A673 (cell line): ENCODE measurements at regions not wholly inside any gene's neighbourhood (a gene's known extent, or its start where the extent isn't known, plus 50 kb on each side); places are given as distances from the start of the nearest gene placed in this dataset.

Experiments used
- BruUV-seq: library from RNA; stranded (reverse); fragments of 400-500 nt; replicated peaks from 2 replicates; lab custom pipeline; 2021; lab: Mats Ljungman, UMichigan
- CTCF ChIA-PET: fragments of 300-600 bp; sonication (Branson Sonifier 250); formaldehyde crosslinking; loops from one replicate; lab custom pipeline; 2022; ENCODE audit warnings: antibody characterized with exemption; lab: Charles Lee
- POLR2A ChIA-PET: fragments of 300-600 bp; sonication (Branson Sonifier 250); formaldehyde crosslinking; loops from one replicate; lab custom pipeline; 2022; ENCODE audit warnings: antibody characterized with exemption; ENCODE audit not compliant: low non-redundant PET; lab: Charles Lee
- DNase-seq: peaks from one replicate; pipeline ENCODE4 v3.0.0-alpha.2; 2015; ENCODE audit warnings: low spot score
- H3K27ac ChIP-seq: fragments of 200-600 bp; sonication (generic); 2 replicates; pipeline ENCODE4 v1.5.1; 2016; ENCODE audit warnings: mixed run types, low read depth, mild to moderate bottlenecking, mixed read lengths, antibody characterized with exemption, low read length; ENCODE audit not compliant: poor library complexity, severe bottlenecking
- H3K27me3 ChIP-seq: fragments of 200-600 bp; sonication (generic); replicated peaks from 2 replicates; pipeline ENCODE4 v1.6.1; 2017; ENCODE audit warnings: mixed run types, low read depth, mild to moderate bottlenecking, mixed read lengths, antibody characterized with exemption, low read length; ENCODE audit not compliant: insufficient read depth, poor library complexity
- H3K36me3 ChIP-seq: fragments of 200-600 bp; sonication (generic); 2 replicates; pipeline ENCODE4 v1.6.1; 2016; ENCODE audit warnings: mixed run types, mild to moderate bottlenecking, mixed read lengths, antibody characterized with exemption, low read length; ENCODE audit not compliant: insufficient read depth, poor library complexity, severe bottlenecking
- H3K4me1 ChIP-seq: fragments of 200-600 bp; sonication (generic); 2 replicates; pipeline ENCODE4 v1.6.1; 2017; ENCODE audit warnings: mixed run types, mild to moderate bottlenecking, mixed read lengths, antibody characterized with exemption, low read length; ENCODE audit not compliant: insufficient read depth, poor library complexity, severe bottlenecking
- H3K4me3 ChIP-seq: fragments of 200-600 bp; sonication (generic); 2 replicates; pipeline ENCODE4 v1.5.1; 2016; ENCODE audit warnings: low read depth, mixed run types, mild to moderate bottlenecking, mixed read lengths, low read length; ENCODE audit not compliant: poor library complexity, severe bottlenecking
- H3K9me3 ChIP-seq: fragments of 200-600 bp; sonication (generic); 2 replicates; pipeline ENCODE4 v1.6.1; 2016; ENCODE audit warnings: mixed run types, low read depth, mild to moderate bottlenecking, mixed read lengths, antibody characterized with exemption, low read length; ENCODE audit not compliant: poor library complexity, severe bottlenecking
- EZH2 ChIP-seq: fragments of 200-600 bp; sonication (generic); IDR thresholded peaks from 2 replicates; pipeline ENCODE4 v1.6.1; 2017; ENCODE audit warnings: borderline replicate concordance, low read depth, mild to moderate bottlenecking, mixed read lengths, antibody characterized with exemption, low read length; ENCODE audit not compliant: poor library complexity, severe bottlenecking
- intact Hi-C: fragments of 100-400 bp; cut with micrococcal nuclease; formaldehyde crosslinking; loops from one replicate; pipeline ENCODE4 v1.10.0; 2022; ENCODE audit not compliant: unreplicated experiment
- TF ChIP-seq, protein P1 (sequence below): fragments of 300-800, 200-600 bp; sonication (generic); conservative IDR thresholded peaks from 2 replicates; pipeline ENCODE4 v1.5.1; 2017; ENCODE audit warnings: low read depth, mild to moderate bottlenecking, antibody characterized with exemption, low read length, moderate library complexity, mixed read lengths

DNA sequence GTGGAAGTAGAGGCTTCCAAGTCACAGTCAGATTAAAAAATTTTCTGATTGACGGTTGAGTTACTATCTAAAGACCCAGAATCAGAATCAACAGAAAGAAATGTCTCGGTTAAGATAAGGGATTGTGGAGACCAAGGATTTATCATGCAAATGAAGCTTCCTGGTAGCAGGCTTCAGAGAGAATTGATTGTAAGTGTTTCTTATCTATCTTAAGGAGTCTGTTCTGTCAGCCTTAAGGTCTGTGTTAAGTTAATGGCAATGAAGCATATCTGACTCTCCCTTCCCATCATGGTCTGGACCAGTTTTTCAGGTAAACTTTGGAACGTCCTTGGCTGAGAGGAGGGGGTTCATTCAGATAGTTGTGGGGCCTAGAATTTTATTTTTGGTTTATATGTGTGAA lies 780.2 kb downstream of the FAM133A start:
- POLR2A ChIA-PET, result no interaction called here
- no peak for TF ChIP-seq EZH2
- TF ChIP-seq, protein P1, sequence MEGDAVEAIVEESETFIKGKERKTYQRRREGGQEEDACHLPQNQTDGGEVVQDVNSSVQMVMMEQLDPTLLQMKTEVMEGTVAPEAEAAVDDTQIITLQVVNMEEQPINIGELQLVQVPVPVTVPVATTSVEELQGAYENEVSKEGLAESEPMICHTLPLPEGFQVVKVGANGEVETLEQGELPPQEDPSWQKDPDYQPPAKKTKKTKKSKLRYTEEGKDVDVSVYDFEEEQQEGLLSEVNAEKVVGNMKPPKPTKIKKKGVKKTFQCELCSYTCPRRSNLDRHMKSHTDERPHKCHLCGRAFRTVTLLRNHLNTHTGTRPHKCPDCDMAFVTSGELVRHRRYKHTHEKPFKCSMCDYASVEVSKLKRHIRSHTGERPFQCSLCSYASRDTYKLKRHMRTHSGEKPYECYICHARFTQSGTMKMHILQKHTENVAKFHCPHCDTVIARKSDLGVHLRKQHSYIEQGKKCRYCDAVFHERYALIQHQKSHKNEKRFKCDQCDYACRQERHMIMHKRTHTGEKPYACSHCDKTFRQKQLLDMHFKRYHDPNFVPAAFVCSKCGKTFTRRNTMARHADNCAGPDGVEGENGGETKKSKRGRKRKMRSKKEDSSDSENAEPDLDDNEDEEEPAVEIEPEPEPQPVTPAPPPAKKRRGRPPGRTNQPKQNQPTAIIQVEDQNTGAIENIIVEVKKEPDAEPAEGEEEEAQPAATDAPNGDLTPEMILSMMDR, result no peak
- no peaks in the 10 kb centered on the region for H3K27me3 ChIP-seq
- H3K4me3 ChIP-seq, result no peak overlapping the region
- intact Hi-C loops, result no loop called here
- no peaks in the 10 kb centered on the region for H3K4me1 ChIP-seq
- no peaks in the 10 kb centered on the region for H3K36me3 ChIP-seq
- CTCF ChIA-PET, result no interaction called here
- DNase-seq, result no peak
- no TSS peak for BruUV-seq
- peaks cover 8% of the 10 kb centered on the region for H3K9me3 ChIP-seq
- no peak overlapping the region for H3K27ac ChIP-seq

DNA sequence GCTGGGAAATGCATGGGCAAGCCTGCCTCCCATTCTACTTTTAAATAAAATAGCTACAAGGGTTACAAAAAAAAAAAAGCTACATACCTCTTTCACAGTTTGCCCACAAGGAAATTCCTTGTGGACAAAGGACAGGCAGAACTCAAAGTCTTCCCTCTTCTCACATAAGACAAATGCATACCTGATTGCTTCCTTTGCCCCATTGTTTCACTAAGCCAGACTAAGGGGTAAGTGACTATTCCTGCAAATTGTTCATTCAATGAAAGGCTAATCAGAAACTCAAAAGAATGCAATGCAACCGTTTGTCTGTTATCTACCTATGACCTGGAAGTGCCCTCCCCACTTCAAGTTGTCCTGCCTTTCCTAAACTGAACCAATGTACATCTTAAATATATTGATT lies 780.6 kb downstream of the FAM133A start:
- BruUV-seq, result no TSS peak
- TF ChIP-seq, protein P1, result no peak
- no peak for TF ChIP-seq EZH2
- ChIA-PET CTCF (no interaction called here), POLR2A (no interaction called here)
- intact Hi-C loops, result no loop called here
- Histone ChIP-seq H3K36me3 (no peaks in the 10 kb centered on the region), H3K27ac (no peak overlapping the region), H3K9me3 (peaks cover 8% of the 10 kb centered on the region), H3K4me3 (no peak overlapping the region), H3K27me3 (no peaks in the 10 kb centered on the region), H3K4me1 (no peaks in the 10 kb centered on the region)
- no peak for DNase-seq

DNA sequence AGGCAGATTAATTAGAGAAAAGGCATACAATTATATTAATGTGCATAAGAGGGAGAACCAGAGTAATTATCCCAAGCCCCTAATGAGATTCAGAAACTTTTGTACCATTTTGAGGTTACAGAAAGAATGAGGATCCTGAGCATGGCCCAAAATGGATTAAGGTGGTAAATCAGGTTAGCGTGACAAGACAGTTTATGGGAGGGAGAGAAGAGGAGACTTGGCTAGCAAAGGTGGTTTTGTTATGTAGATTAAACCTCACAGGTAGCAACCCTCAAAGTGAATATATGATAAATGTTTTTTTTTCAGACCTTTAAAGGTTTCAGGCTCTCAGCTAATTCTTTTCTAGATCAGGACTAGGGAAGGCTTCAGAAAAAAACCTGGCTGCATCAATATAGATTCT lies 781.8 kb downstream of the FAM133A start:
- Histone ChIP-seq H3K4me3 (no peak overlapping the region), H3K4me1 (no peaks in the 10 kb centered on the region), H3K27me3 (no peaks in the 10 kb centered on the region), H3K36me3 (no peaks in the 10 kb centered on the region), H3K9me3 (peaks cover 8% of the 10 kb centered on the region), H3K27ac (no peak overlapping the region)
- POLR2A ChIA-PET, result no interaction called here
- CTCF ChIA-PET, result no interaction called here
- intact Hi-C loops, result no loop called here
- DNase-seq, result no peak
- no TSS peak for BruUV-seq
- TF ChIP-seq EZH2, result no peak
- TF ChIP-seq, protein P1, result no peak
